Endodermal cell (in vitro differentiated cells): ENCODE measurements at regions not wholly inside any gene's neighbourhood (a gene's known extent, or its start where the extent isn't known, plus 50 kb on each side); places are given as distances from the start of the nearest gene placed in this dataset.

Experiments used
- DNase-seq: peaks from one replicate; pipeline ENCODE4 v3.0.0-alpha.2; 2017
- H3K27ac ChIP-seq: 2 replicates; pipeline ENCODE4 v1.5.1; 2013; ENCODE audit warnings: mild to moderate bottlenecking, low read depth, low read length, moderate library complexity
- H3K27me3 ChIP-seq: 2 replicates; pipeline ENCODE4 v1.6.1; 2013; ENCODE audit warnings: mild to moderate bottlenecking, low read length, moderate library complexity; ENCODE audit not compliant: insufficient read depth, control insufficient read depth, poor library complexity, severe bottlenecking
- H3K36me3 ChIP-seq: 2 replicates; pipeline ENCODE4 v1.7.0; 2013; ENCODE audit warnings: mild to moderate bottlenecking, low read length, moderate library complexity; ENCODE audit not compliant: control insufficient read depth, insufficient read depth
- H3K4me1 ChIP-seq: one replicate; pipeline ENCODE4 v1.7.0; 2013; ENCODE audit warnings: low read length; ENCODE audit not compliant: control insufficient read depth, insufficient read depth
- H3K4me3 ChIP-seq: 2 replicates; pipeline ENCODE4 v1.5.1; 2013; ENCODE audit warnings: mild to moderate bottlenecking, low read length, moderate library complexity
- H3K9ac ChIP-seq: 2 replicates; pipeline ENCODE4 v1.6.1; 2013; ENCODE audit warnings: mild to moderate bottlenecking, low read length, moderate library complexity; ENCODE audit not compliant: poor library complexity, severe bottlenecking; ENCODE audit errors: extremely low read depth
- H3K9me3 ChIP-seq: 2 replicates; pipeline ENCODE4 v1.6.1; 2013; ENCODE audit warnings: mild to moderate bottlenecking, low read length, moderate library complexity; ENCODE audit not compliant: control insufficient read depth
- H3K27ac Mint-ChIP-seq: 2 replicates; pipeline ENCODE4 v1.8.0; 2020; ENCODE audit warnings: mixed read lengths
- H3K27me3 Mint-ChIP-seq: 2 replicates; pipeline ENCODE4 v1.8.0; 2021; ENCODE audit warnings: mild to moderate bottlenecking, mixed read lengths; ENCODE audit not compliant: insufficient read depth
- H3K36me3 Mint-ChIP-seq: 2 replicates; pipeline ENCODE4 v1.8.0; 2020; ENCODE audit warnings: low read depth, mixed read lengths
- H3K4me1 Mint-ChIP-seq: 2 replicates; pipeline ENCODE4 v1.8.0; 2020; ENCODE audit warnings: mixed read lengths
- H3K4me3 Mint-ChIP-seq: 2 replicates; pipeline ENCODE4 v1.8.0; 2020; ENCODE audit warnings: mild to moderate bottlenecking, moderate library complexity, mixed read lengths
- H3K9me3 Mint-ChIP-seq: 2 replicates; pipeline ENCODE4 v1.8.0; 2020; ENCODE audit warnings: mild to moderate bottlenecking, mixed read lengths
- WGBS, 2 experiments: methylation state at CpG; one replicate each; pipeline versions ENCODE4 v1.1.5 to v1.1.7; 2013; ENCODE audit warnings: missing lambda C conversion rate in 2 of 2, mixed read lengths in 1 of 2; ENCODE audit not compliant: insufficient coverage in 1 of 2, insufficient read length in 1 of 2; 5-methylcytosine and 5-hydroxymethylcytosine counted together
- TF ChIP-seq, protein P1 (sequence below): fragments of 200-600 bp; sonication (generic); conservative IDR thresholded peaks from 2 replicates; pipeline ENCODE4 v1.5.0; 2021; ENCODE audit warnings: antibody characterized with exemption, mild to moderate bottlenecking

DNA sequence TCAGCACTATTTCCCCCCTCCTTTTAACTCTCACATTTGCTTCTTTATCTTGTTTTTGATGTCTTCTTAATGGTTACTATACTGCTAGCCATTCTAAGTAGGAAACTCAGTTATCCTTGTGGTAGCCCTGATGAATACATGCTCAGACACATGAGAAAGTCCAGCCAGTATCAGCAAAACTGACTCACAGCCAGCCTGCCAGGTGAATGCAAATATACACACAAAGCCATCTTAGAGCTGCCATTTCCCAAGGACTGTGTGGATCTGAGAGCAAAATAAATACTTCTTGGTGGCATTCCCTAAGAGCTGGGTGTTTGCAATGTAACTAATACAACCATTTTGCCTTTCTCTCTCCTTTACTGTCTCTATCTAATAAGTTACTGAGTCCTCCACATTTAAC, 455.2 kb downstream of the CCER1 start:
- no peak overlapping the region for H3K4me3 Mint-ChIP-seq

DNA sequence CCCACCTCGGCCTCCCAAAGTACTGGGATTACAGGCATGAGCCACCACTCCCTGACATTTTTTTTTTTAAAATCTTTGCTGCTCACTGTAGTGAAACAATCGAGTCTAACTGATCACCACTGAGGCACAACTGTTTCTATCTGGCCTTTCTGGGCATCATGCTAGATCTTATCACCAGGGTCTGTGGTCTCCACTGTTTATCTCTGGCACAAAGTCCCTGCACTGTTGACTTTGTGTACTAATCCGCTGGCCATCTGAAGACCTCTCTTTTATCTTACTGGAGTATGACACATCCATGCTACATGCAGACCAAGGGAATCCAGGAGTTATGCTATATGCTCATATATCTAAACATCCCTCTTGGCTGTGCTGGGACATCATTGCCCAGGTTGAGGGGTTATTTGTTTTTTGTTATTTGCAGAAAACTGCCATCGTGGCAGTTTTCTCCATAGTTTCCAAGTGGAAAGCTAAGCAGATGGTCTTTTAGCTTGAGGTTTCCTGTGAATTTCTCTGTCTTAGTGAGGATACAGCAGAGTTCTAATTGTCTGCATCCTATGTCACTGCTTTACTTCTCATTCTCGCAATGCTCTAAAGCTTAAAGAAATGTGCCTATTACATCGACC, 456.9 kb downstream of the CCER1 start:
- H3K4me3 ChIP-seq: no peak overlapping the region
- no peaks in the 10 kb centered on the region for H3K4me1 ChIP-seq
- H3K4me1 Mint-ChIP-seq: no peaks in the 10 kb centered on the region
- H3K27me3 ChIP-seq: no peaks in the 10 kb centered on the region
- H3K27me3 Mint-ChIP-seq: no peaks in the 10 kb centered on the region
- H3K27ac Mint-ChIP-seq: no peak overlapping the region
- DNase-seq: no peak
- no peaks in the 10 kb centered on the region for H3K36me3 ChIP-seq
- no peak overlapping the region for H3K27ac ChIP-seq
- TF ChIP-seq, protein P1, sequence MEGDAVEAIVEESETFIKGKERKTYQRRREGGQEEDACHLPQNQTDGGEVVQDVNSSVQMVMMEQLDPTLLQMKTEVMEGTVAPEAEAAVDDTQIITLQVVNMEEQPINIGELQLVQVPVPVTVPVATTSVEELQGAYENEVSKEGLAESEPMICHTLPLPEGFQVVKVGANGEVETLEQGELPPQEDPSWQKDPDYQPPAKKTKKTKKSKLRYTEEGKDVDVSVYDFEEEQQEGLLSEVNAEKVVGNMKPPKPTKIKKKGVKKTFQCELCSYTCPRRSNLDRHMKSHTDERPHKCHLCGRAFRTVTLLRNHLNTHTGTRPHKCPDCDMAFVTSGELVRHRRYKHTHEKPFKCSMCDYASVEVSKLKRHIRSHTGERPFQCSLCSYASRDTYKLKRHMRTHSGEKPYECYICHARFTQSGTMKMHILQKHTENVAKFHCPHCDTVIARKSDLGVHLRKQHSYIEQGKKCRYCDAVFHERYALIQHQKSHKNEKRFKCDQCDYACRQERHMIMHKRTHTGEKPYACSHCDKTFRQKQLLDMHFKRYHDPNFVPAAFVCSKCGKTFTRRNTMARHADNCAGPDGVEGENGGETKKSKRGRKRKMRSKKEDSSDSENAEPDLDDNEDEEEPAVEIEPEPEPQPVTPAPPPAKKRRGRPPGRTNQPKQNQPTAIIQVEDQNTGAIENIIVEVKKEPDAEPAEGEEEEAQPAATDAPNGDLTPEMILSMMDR: no peak
- no peak overlapping the region for H3K9ac ChIP-seq
- H3K36me3 Mint-ChIP-seq: no peaks in the 10 kb centered on the region
- no peaks in the 10 kb centered on the region for H3K9me3 ChIP-seq
- no peaks in the 10 kb centered on the region for H3K9me3 Mint-ChIP-seq
- H3K4me3 Mint-ChIP-seq: no peak overlapping the region
- WGBS, 2 experiments: 92% methylated on average over 4 to 5 of the region's 6 CpGs

More for the DNA sequence above, 455.2 kb downstream of the CCER1 start:
- H3K9me3 ChIP-seq: no peaks in the 10 kb centered on the region
- Mint-ChIP-seq H3K36me3 (no peaks in the 10 kb centered on the region), H3K4me1 (no peaks in the 10 kb centered on the region), H3K27me3 (no peaks in the 10 kb centered on the region), H3K27ac (no peak overlapping the region), H3K9me3 (no peaks in the 10 kb centered on the region)
- no peak overlapping the region for H3K4me3 ChIP-seq
- no peaks in the 10 kb centered on the region for H3K36me3 ChIP-seq
- no peaks in the 10 kb centered on the region for H3K27me3 ChIP-seq
- H3K9ac ChIP-seq: no peak overlapping the region
- TF ChIP-seq, protein P1: no peak
- DNase-seq: no peak
- no peak overlapping the region for H3K27ac ChIP-seq
- H3K4me1 ChIP-seq: no peaks in the 10 kb centered on the region

DNA sequence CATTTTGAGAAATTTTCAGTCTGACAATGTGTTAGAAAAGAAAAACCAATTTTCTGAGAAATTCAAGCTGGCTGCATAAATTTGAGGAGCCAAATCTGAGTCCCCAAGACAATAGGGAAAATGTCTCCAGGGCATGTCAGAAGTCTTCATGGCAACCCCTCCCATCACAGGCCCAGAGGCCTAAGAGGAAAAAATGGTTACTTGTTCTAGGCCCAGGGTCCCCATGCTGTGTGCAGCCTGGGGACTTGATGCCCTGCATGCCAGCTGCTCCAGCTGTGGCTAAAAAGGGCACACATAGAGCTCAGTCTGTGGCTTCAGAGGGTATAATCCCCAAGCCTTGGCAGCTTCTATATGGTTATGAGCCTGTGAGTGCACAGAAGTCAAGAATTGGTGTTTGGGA, 464.6 kb downstream of the CCER1 start:
- no peak overlapping the region for H3K4me3 Mint-ChIP-seq
- H3K27me3 Mint-ChIP-seq: no peaks in the 10 kb centered on the region
- Histone ChIP-seq H3K9me3 (peaks cover 28% of the 10 kb centered on the region), H3K9ac (no peak overlapping the region), H3K4me3 (no peak overlapping the region), H3K4me1 (no peaks in the 10 kb centered on the region), H3K27ac (no peak overlapping the region), H3K27me3 (no peaks in the 10 kb centered on the region), H3K36me3 (no peaks in the 10 kb centered on the region)
- peaks cover 37% of the 10 kb centered on the region for H3K9me3 Mint-ChIP-seq
- TF ChIP-seq, protein P1: no peak
- DNase-seq: no peak
- H3K36me3 Mint-ChIP-seq: peaks cover 5% of the 10 kb centered on the region
- H3K4me1 Mint-ChIP-seq: no peaks in the 10 kb centered on the region
- H3K27ac Mint-ChIP-seq: no peak overlapping the region
